Smooth muscle cell (in vitro differentiated cells): ENCODE measurements at regions not wholly inside any gene's neighbourhood (a gene's known extent, or its start where the extent isn't known, plus 50 kb on each side); places are given as distances from the start of the nearest gene placed in this dataset.

Experiments used
- DNase-seq: peaks from one replicate; lab custom pipeline; 2025; ENCODE audit not compliant: unreplicated experiment; lab: John Stamatoyannopoulos, UW
- H2AFZ ChIP-seq: fragments of 200-600 bp; sonication (generic); 2 replicates; pipeline ENCODE4 v1.6.0; 2016; ENCODE audit warnings: antibody characterized with exemption, low read depth, mild to moderate bottlenecking
- H3F3A ChIP-seq: fragments of 200-600 bp; sonication (generic); 2 replicates; pipeline ENCODE4 v1.6.0; 2017; ENCODE audit warnings: antibody characterized with exemption, low read depth
- H3K27ac ChIP-seq: fragments of 200-600 bp; sonication (generic); 2 replicates; pipeline ENCODE4 v1.5.1; 2016; ENCODE audit warnings: low read depth, mild to moderate bottlenecking
- H3K27me3 ChIP-seq: fragments of 200-600 bp; sonication (generic); 2 replicates; pipeline ENCODE4 v1.6.1; 2016; ENCODE audit warnings: low read depth, mild to moderate bottlenecking
- H3K36me3 ChIP-seq: fragments of 200-600 bp; sonication (generic); 2 replicates; pipeline ENCODE4 v1.5.1; 2016; ENCODE audit warnings: low read depth
- H3K4me1 ChIP-seq: fragments of 200-600 bp; sonication (generic); 2 replicates; pipeline ENCODE4 v1.5.1; 2016; ENCODE audit warnings: low read depth
- H3K4me2 ChIP-seq: fragments of 200-600 bp; sonication (generic); 2 replicates; pipeline ENCODE4 v1.6.0; 2016; ENCODE audit warnings: mild to moderate bottlenecking
- H3K4me3 ChIP-seq: fragments of 200-600 bp; sonication (generic); 2 replicates; pipeline ENCODE4 v1.5.1; 2016; ENCODE audit warnings: mild to moderate bottlenecking
- H3K79me2 ChIP-seq: fragments of 200-600 bp; sonication (generic); 2 replicates; pipeline ENCODE4 v1.6.0; 2016; ENCODE audit warnings: low read depth, mild to moderate bottlenecking
- H3K9ac ChIP-seq: fragments of 200-600 bp; sonication (generic); 2 replicates; pipeline ENCODE4 v1.6.0; 2016; ENCODE audit warnings: low read depth
- H3K9me3 ChIP-seq: fragments of 200-600 bp; sonication (generic); replicated peaks from 2 replicates; pipeline ENCODE4 v1.5.1; 2016; ENCODE audit warnings: low read depth
- H4K20me1 ChIP-seq: fragments of 200-600 bp; sonication (generic); 2 replicates; pipeline ENCODE4 v1.6.0; 2016; ENCODE audit warnings: low read depth
- CTCF ChIP-seq: fragments of 200-600 bp; sonication (generic); IDR thresholded peaks from 2 replicates; pipeline ENCODE4 v1.5.1; 2017; ENCODE audit warnings: borderline replicate concordance, mild to moderate bottlenecking, antibody characterized with exemption; ENCODE audit not compliant: insufficient read depth, poor library complexity, severe bottlenecking
- WGBS: methylation state at CpG from one replicate; pipeline ENCODE4 v1.1.7; 2016; ENCODE audit warnings: low lambda C conversion rate; 5-methylcytosine and 5-hydroxymethylcytosine counted together

GRCh38 chr14:100476012-100476822 lies 111.0 kb downstream of the BEGAIN start:
- peak overlapping the region; percentile 59 for H3K4me2 ChIP-seq
- H3K79me2 ChIP-seq: no peaks in the 10 kb centered on the region
- H3K27me3 ChIP-seq: no peaks in the 10 kb centered on the region
- H3K9ac ChIP-seq: peak overlapping the region; percentile 79
- H2AFZ ChIP-seq: no peak overlapping the region
- no peaks in the 10 kb centered on the region for H3K36me3 ChIP-seq
- peaks cover 12% of the 10 kb centered on the region for H3F3A ChIP-seq
- H3K4me1 ChIP-seq: peaks cover 4% of the 10 kb centered on the region
- peaks cover 51% of the 10 kb centered on the region for H4K20me1 ChIP-seq
- 12% methylated on average over 14 of the region's 14 CpGs for WGBS
- no peak overlapping the region for H3K4me3 ChIP-seq
- no peak for DNase-seq
- TF ChIP-seq CTCF: no peak
- H3K27ac ChIP-seq: peak overlapping the region; percentile 94
- no peaks in the 10 kb centered on the region for H3K9me3 ChIP-seq

GRCh38 chr14:100484531-100485267 lies 102.5 kb downstream of the BEGAIN start:
- no peaks in the 10 kb centered on the region for H3K9me3 ChIP-seq
- no peak overlapping the region for H2AFZ ChIP-seq
- no peak overlapping the region for H3K9ac ChIP-seq
- TF ChIP-seq CTCF: no peak
- 83% methylated on average over 4 of the region's 4 CpGs for WGBS
- no peak overlapping the region for H3K27ac ChIP-seq
- no peaks in the 10 kb centered on the region for H3K36me3 ChIP-seq
- H3K27me3 ChIP-seq: no peaks in the 10 kb centered on the region
- no peak overlapping the region for H3K4me3 ChIP-seq
- no peak overlapping the region for H3K4me2 ChIP-seq
- peaks cover 81% of the 10 kb centered on the region for H4K20me1 ChIP-seq
- no peaks in the 10 kb centered on the region for H3K4me1 ChIP-seq
- no peaks in the 10 kb centered on the region for H3K79me2 ChIP-seq
- no peak for DNase-seq
- H3F3A ChIP-seq: peaks cover 9% of the 10 kb centered on the region

- peak overlapping the region; percentile 31 for H3K4me2 ChIP-seq
- no peak overlapping the region for H3K4me3 ChIP-seq
- no peaks in the 10 kb centered on the region for H3K27me3 ChIP-seq
- H3K9me3 ChIP-seq: no peaks in the 10 kb centered on the region
- H3F3A ChIP-seq: peaks cover 9% of the 10 kb centered on the region
- H3K4me1 ChIP-seq: no peaks in the 10 kb centered on the region
- peak overlapping the region; percentile 6 for H3K27ac ChIP-seq
- H3K79me2 ChIP-seq: no peaks in the 10 kb centered on the region
- no peak overlapping the region for H2AFZ ChIP-seq
- no peak for TF ChIP-seq CTCF
- H3K36me3 ChIP-seq: no peaks in the 10 kb centered on the region
- peak; percentile 65 for DNase-seq
- peaks cover 91% of the 10 kb centered on the region for H4K20me1 ChIP-seq
- H3K9ac ChIP-seq: no peak overlapping the region
- 27% methylated on average over 21 of the region's 21 CpGs for WGBS
These were observed 101.0 kb downstream of the BEGAIN start for GRCh38 chr14:100486025-100486828.
